Effector CD4-positive, alpha-beta T cell (primary cell): ENCODE measurements at regions not wholly inside any gene's neighbourhood (a gene's known extent, or its start where the extent isn't known, plus 50 kb on each side); places are given as distances from the start of the nearest gene placed in this dataset.
"Not testable (repeated sequence)": the region's sequence is repeated elsewhere in the genome, so short reads cannot be mapped to it uniquely, and the experiment has no call there.

Experiments
- DNase-seq: peaks from one replicate; pipeline ENCODE4 v3.0.0-alpha.2; 2020

GRCh38 chr4:154907345-154908045, 126.4 kb downstream of the RBM46 start:
- DNase-seq, result not testable (repeated sequence)

DNA sequence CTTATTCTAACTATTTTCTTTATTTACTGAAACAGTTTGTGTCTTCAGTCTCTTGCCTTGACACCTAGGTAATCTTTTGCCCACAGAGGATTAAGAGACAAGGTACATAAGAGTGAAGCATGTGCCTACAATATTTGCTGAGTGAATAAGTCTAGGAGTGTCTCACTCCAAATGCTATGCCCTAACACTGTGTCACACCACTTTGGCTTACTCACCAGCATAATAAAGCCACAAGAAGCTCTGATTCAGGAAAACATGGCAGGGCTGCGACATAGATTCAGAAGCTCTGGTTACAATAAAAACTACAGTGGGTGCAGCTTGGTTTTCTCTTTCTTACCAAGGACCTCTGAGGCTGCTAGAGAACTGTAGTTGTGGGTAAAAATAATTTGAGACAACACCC, 127.1 kb downstream of the RBM46 start:
- no peak for DNase-seq

GRCh38 chr4:154911097-154911496, 130.0 kb downstream of the RBM46 start:
- DNase-seq, result no peak

GRCh38 chr4:154911608-154912098, 130.6 kb downstream of the RBM46 start:
- no peak for DNase-seq

- DNase-seq, result no peak
Observed at GRCh38 chr4:154916068-154916467, 135.0 kb downstream of the RBM46 start.

GRCh38 chr4:154927126-154927680, 146.1 kb downstream of the RBM46 start:
- no peak for DNase-seq

- DNase-seq, result no peak
Observed at GRCh38 chr4:154928640-154929257, 147.7 kb downstream of the RBM46 start.

GRCh38 chr4:154936873-154937272, 155.8 kb downstream of the RBM46 start:
- DNase-seq, result no peak

DNA sequence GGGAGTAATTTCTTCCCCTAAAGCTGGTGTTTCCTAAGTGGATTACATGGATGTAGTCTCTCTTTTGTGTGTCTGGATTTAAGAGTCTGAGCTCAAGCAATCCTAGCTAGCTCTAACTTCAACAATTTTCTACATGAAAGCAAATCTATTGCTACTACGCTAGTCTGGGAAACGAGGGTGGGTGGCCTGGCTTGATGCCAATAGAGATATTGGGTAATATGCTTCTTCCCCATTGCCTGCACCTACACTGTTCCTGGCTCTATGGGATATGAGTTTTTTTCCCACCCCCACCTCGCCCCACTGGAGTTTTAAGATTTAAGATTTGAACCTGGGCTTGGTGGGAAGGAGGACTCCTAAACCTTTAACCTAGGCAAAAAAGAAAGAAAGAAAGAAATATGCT, 158.8 kb downstream of the RBM46 start:
- DNase-seq, result no peak

DNA sequence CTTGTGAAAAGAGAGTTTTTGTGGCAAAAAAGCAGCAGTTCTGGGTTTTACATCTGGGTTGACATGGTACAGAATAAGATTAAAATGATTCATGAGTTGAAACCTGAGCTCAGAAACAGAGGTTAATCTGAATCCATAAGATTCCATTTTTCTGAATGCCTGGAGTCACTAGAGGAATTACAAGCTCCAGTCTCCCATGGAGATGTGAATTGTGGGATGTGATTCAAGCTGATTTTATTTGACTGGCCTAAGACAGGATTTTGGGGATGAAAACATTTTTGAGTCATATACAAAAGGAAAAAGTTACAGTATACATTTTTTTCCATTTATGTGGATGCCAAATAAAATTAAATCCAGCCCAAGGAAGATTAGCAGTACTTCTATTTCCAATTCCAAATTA, 161.1 kb downstream of the RBM46 start:
- DNase-seq, result no peak

DNA sequence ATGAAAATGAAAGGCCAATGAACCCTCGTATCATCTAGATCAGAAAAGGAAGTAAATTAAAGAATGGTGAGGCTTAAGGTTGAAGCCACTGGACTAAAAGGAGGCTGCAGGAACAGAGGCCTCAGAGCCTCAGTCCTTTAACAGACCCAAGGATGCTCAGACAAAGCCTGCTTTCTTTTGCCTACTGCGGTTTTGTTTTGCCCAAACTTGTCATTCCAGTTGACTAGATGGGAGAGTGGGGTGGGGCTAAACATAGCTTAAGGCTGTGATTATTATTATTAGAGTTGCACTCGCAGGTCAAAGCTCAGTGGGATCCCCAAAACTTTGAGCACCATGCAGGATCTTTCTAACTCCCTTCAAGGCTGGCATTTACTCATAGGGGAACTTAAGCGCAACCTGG, 163.9 kb downstream of the RBM46 start:
- DNase-seq, result no peak

- DNase-seq, result no peak
Observed at GRCh38 chr4:154946113-154946512, 165.0 kb downstream of the RBM46 start.

GRCh38 chr4:154953691-154954090, 172.6 kb downstream of the RBM46 start:
- no peak for DNase-seq

DNA sequence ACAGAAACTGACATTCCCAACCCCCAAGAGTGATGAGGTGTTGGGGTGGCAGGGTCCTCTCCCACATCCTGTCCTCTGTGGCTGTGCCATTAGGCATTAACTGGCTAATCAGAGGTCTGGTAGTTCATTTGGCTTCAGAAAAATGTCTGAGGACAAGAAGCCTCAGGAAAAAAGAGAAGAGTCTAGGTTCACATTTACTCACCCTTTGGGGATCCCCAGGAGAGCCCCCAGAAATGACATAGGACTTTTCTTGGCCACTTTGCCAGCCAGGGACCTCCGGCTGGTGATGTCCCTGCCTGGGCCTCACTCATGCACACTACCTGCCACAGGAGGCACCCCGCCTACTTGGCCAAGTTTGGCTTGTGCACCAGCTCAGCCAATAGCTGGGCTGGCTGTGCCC, 173.0 kb downstream of the RBM46 start:
- no peak for DNase-seq

DNA sequence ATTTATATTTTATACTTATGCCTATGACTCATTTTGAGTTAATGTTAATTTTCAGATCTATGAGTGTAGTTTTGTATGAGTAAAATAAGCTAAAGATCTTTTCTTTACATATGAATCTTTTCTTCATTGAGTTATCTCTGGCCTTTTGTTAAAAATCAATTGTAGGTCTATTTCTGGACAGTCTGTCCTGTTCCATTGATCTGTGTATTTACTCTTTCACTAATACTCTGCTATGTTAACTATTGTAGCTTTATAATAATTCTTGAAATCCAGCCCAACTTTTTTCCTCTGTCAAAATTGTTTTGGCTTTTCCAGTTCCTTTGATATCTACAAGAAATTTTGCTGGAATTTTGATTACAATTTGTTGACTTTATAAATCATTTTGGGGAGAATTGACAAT, 177.0 kb downstream of the RBM46 start:
- DNase-seq, result no peak

- DNase-seq, result no peak
Observed at GRCh38 chr4:154958621-154959358, 177.7 kb downstream of the RBM46 start.

GRCh38 chr4:154959756-154960155, 178.7 kb downstream of the RBM46 start:
- no peak for DNase-seq

DNA sequence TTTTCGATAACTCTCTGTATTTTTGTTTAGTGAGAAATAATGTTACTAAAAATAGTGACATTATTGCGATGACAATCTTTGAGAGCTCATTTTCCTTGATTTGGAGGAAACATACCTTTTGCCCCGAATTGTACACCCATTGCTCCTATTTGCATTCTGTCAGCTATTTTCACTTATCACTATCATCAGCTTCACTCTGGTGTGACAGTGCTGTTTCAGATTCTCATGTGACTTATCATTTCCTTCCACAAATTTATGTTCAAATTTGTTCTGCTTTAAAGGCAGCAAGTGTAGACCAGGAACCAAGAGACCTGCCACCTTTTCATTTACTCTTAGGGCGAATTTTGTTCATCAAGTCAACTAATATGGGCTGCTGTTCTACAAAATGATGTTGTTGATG, 179.4 kb downstream of the RBM46 start:
- DNase-seq, result no peak

GRCh38 chr4:154961263-154961662, 180.2 kb downstream of the RBM46 start:
- DNase-seq, result no peak

DNA sequence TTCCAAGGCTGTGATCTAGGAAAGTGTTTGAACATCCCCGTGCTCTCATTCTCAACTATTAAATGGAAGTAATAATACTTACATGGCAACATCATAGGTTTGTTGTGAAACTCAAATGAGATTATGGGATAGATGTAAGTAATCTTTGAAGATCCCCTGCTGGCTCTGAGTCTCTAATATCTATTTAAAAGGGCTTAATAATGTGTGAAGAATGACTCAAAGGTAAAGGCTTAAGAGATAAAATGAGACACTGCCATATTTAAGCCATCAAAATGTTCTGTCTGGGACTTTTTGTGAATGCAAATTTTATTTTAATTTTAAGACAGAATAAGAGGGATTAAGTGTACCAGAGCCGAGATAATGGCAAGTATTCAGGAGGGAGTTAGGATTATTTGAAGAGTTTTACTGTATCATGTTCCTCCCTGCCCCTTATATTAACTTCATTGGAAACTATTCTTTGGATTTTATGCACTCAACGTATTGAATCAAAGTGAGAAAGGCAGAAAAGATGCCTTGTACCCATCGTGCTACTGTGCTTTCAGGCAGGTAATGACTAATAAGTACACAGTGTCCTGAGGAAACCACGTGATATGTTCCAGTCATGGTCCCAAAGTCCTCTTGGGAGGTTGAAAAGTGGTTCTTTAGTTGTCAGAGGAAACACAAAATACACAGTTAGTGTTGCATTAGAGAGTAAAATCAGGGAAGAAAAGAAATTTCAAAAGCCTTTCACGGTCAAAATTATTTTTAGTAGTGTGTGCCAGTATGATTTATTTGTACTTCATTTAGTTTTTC, 192.4 kb downstream of the RBM46 start:
- no peak for DNase-seq

DNA sequence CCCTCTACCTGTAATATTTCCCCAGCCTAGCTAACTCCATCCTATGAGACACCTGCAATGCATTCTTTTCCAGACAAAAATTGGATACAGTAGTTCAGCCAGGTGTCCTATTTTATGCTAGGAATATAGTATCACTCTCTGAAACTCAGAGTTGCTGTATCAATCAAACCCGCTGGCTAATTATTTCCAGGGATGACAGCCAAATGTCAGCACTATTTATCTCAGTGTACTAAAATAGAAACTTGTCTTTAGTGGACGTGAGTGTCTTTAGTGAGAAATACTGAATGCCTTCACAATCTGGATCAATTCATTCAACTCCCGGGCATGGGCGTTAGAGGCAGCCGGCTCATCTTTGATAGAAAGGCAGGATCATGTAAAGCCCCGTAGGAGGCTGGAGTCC, 196.2 kb downstream of the RBM46 start:
- no peak for DNase-seq

DNA sequence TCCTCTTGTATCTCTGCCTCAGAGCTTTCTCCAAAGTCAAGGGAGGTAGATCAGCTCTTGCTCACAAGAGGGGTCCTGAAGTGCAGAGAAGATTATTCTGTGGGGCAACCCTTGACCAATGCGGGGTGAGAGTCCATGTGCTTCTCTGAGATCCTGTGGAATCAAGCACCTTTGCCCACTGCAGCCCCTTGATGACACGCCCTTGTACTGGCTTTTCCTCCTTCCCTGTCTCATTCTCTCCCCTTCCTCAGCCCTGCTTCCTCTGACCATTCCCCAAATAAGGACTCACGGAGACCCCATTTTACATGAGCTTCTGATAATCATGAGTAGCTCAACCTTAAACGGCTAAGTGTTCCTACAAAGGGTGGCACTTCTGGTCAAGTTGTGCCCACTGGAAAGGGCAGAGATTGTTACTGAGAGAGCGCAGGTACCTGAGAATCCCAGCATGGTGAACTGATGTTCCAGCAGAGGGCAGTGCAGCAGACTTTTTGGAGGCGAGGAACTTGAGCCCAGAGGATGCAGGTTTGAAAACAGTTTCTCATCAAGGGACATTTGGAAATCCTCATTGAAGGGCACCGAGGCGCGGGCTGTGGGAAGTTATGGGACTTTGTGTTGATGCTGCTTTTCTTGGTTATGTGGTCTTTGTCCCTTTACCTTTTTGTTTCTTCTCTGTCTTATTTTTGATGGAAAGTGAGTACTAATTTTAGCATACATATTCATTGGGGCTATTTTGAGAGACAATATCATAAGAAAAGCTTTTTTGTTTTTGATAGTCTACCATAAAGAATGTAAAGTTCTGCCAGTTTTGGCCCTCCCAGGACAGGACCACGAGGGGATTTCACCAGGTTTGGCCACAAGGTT, 201.3 kb downstream of the RBM46 start:
- peak; percentile 8 for DNase-seq
